ENCODE measurements at regions not wholly inside any gene's neighbourhood (a gene's known extent, or its start where the extent isn't known, plus 50 kb on each side); places are given as distances from the start of the nearest gene placed in this dataset.

DNA sequence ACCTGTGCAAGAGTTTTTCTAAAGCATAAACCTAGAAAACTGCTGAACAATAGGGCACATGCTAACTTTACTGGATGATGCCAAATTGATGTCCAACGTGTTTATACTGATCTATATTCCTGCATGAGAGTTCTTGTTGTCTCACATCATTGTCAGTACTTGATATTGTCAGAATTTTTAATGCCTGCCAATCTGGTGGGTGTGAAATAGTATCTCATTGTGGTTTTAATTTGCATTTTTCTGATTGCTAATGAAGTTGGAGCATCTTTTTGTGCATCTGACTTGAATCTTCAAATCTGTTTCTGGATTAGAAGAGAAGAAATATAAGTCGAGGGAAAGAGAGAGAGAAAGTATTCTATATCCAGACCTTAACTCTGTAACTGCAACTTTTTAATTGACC, 309.8 kb upstream of the KIAA1217 start:
- Histone ChIP-seq H3K4me1 (ENCODE audit: control insufficient read depth, extremely low read depth, insufficient read depth, low read length) (no peaks in the 10 kb centered on the region), H3K79me2 (ENCODE audit: control insufficient read depth, insufficient read depth, low read length) (no peaks in the 10 kb centered on the region), H3K36me3 (ENCODE audit: control insufficient read depth, insufficient read depth, low read length) (no peaks in the 10 kb centered on the region), H2AFZ (ENCODE audit: low read length) (no peak overlapping the region), H3K4me2 (ENCODE audit: extremely low read depth, insufficient read depth, low read length) (no peak overlapping the region), H3K9me3 (ENCODE audit: control insufficient read depth, insufficient read depth, low read depth, low read length) (no peaks in the 10 kb centered on the region), H4K20me1 (ENCODE audit: control insufficient read depth, extremely low read depth, insufficient read depth, low read length) (no peaks in the 10 kb centered on the region), H3K27me3 (ENCODE audit: control insufficient read depth, insufficient read depth, low read length) (no peaks in the 10 kb centered on the region), H3K27ac (ENCODE audit: insufficient read depth, low read length) (no peak overlapping the region), H3K9ac (ENCODE audit: insufficient read depth, low read length) (no peak overlapping the region), H3K4me3 (replicated peaks in 1 of 4; ENCODE audit: control extremely low read depth in 1 of 4, insufficient read depth in 1 of 4, low read depth in 3 of 4, low read length in 4 of 4) (no peak overlapping the region)
- TF ChIP-seq EZH2 (IDR thresholded peaks at IDR 0.05; ENCODE audit: low read length, missing control alignments): no peak
- no peak for TF ChIP-seq CTCF (conservative IDR thresholded peaks at IDR 0.05 in 1 of 2, IDR thresholded peaks at IDR 0.05 in 1 of 2; ENCODE audit: low read depth in 1 of 2, low read length in 2 of 2)
- no peak for DNase-seq (ENCODE audit: low read depth in 2 of 2)

- H3K9me3 ChIP-seq (ENCODE audit: control insufficient read depth, insufficient read depth, low read depth, low read length): no peaks in the 10 kb centered on the region
- no peak overlapping the region for H3K4me3 ChIP-seq (replicated peaks in 1 of 4; ENCODE audit: control extremely low read depth in 1 of 4, insufficient read depth in 1 of 4, low read depth in 3 of 4, low read length in 4 of 4)
- no peak overlapping the region for H3K4me2 ChIP-seq (ENCODE audit: extremely low read depth, insufficient read depth, low read length)
- no peaks in the 10 kb centered on the region for H3K36me3 ChIP-seq (ENCODE audit: control insufficient read depth, insufficient read depth, low read length)
- H4K20me1 ChIP-seq (ENCODE audit: control insufficient read depth, extremely low read depth, insufficient read depth, low read length): no peaks in the 10 kb centered on the region
- no peaks in the 10 kb centered on the region for H3K27me3 ChIP-seq (ENCODE audit: control insufficient read depth, insufficient read depth, low read length)
- no peak overlapping the region for H2AFZ ChIP-seq (ENCODE audit: low read length)
- H3K27ac ChIP-seq (ENCODE audit: insufficient read depth, low read length): no peak overlapping the region
- no peaks in the 10 kb centered on the region for H3K4me1 ChIP-seq (ENCODE audit: control insufficient read depth, extremely low read depth, insufficient read depth, low read length)
- H3K79me2 ChIP-seq (ENCODE audit: control insufficient read depth, insufficient read depth, low read length): no peaks in the 10 kb centered on the region
- no peak for TF ChIP-seq CTCF (conservative IDR thresholded peaks at IDR 0.05 in 1 of 2, IDR thresholded peaks at IDR 0.05 in 1 of 2; ENCODE audit: low read depth in 1 of 2, low read length in 2 of 2)
- no peak for TF ChIP-seq EZH2 (IDR thresholded peaks at IDR 0.05; ENCODE audit: low read length, missing control alignments)
- no peak overlapping the region for H3K9ac ChIP-seq (ENCODE audit: insufficient read depth, low read length)
- no peak for DNase-seq (ENCODE audit: low read depth in 2 of 2)
Measured at GRCh38 chr10:23910291-23910690, 298.6 kb upstream of the KIAA1217 start.

DNA sequence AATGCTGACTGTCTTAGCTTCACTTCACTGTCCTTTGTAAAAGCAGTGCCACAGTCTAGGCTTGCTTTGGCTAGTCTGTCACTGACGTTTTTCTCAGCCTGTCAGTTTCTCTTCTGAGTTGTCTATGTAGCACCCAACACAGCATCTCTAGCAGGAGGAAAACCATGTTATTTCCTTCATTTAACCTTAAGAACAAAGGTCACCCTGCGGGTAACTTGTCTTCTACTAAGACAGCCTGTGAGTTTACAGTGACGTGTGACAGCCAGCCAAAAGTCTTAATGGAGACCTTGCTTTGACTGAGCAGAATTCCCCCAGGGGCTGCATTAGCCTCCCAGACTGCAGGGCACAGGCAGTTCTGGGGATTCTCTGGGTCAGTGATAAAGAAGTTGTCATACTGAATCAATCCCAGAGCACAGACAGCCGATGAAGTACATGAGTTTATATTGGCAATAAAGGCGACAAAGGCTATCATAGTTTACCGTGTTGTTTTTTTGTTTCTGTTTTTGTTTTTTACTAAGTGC, 296.0 kb upstream of the KIAA1217 start:
- Histone ChIP-seq H3K9me3 (ENCODE audit: control insufficient read depth, insufficient read depth, low read depth, low read length) (no peaks in the 10 kb centered on the region), H3K9ac (ENCODE audit: insufficient read depth, low read length) (no peak overlapping the region), H3K4me2 (ENCODE audit: extremely low read depth, insufficient read depth, low read length) (no peak overlapping the region), H3K36me3 (ENCODE audit: control insufficient read depth, insufficient read depth, low read length) (no peaks in the 10 kb centered on the region), H3K79me2 (ENCODE audit: control insufficient read depth, insufficient read depth, low read length) (no peaks in the 10 kb centered on the region), H3K27ac (ENCODE audit: insufficient read depth, low read length) (no peak overlapping the region), H2AFZ (ENCODE audit: low read length) (no peak overlapping the region), H3K4me3 (replicated peaks in 1 of 4; ENCODE audit: control extremely low read depth in 1 of 4, insufficient read depth in 1 of 4, low read depth in 3 of 4, low read length in 4 of 4) (no peak overlapping the region), H3K4me1 (ENCODE audit: control insufficient read depth, extremely low read depth, insufficient read depth, low read length) (no peaks in the 10 kb centered on the region), H4K20me1 (ENCODE audit: control insufficient read depth, extremely low read depth, insufficient read depth, low read length) (no peaks in the 10 kb centered on the region), H3K27me3 (ENCODE audit: control insufficient read depth, insufficient read depth, low read length) (no peaks in the 10 kb centered on the region)
- no peak for DNase-seq (ENCODE audit: low read depth in 2 of 2)
- TF ChIP-seq EZH2 (IDR thresholded peaks at IDR 0.05; ENCODE audit: low read length, missing control alignments) (no peak), CTCF (conservative IDR thresholded peaks at IDR 0.05 in 1 of 2, IDR thresholded peaks at IDR 0.05 in 1 of 2; ENCODE audit: low read depth in 1 of 2, low read length in 2 of 2) (no peak)
